Pons (tissue), 1 donor: ENCODE measurements at regions not wholly inside any gene's neighbourhood (a gene's known extent, or its start where the extent isn't known, plus 50 kb on each side); places are given as distances from the start of the nearest gene placed in this dataset.
A peak's percentile ranks its signal among the peaks of the same experiment; 100 is the strongest.
"Not testable (repeated sequence)": the region's sequence is repeated elsewhere in the genome, so short reads cannot be mapped to it uniquely, and the experiment has no call there.

Experiments
- DNase-seq: peaks from one replicate; pipeline ENCODE4 v3.0.0-alpha.2; 2016; ENCODE audit warnings: low spot score

DNA sequence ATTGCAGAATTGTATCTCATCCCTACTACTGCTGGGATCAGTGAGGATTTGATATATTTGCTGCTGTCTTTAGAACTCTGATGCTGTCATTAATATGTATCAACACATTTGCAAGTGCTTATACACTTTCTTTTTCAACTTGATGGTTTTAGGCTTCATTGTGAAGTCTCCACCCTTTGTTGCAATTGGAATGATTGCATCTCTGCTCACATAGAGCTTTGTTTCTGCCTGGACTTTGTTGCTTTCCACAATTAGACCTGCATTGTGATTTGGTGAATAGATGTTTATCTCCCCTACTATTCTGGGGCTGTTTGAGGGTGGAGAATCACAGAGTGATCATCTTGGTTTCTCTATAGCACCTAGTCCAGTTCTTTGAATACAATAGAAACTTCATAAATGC is 666.7 kb downstream of the EPM2A start:
- no peak for DNase-seq

DNA sequence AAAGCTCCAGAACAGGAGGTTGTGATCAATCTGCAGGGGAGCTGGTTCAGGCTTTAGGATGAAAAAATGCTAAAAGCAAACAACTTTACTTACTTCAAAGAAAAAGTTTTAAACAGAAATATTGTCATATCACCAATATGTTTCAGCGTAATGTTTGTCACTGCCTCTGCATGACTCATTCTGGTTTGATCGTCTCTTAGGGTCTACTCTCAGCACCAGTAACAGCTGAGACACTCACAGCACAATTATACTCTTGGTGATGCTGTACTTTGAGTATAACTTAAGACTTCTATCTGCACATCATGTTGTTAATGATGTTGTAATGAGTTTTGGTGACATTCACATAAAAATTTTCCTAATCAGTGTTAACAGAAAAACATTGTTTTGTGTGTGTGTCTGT is 665.4 kb downstream of the EPM2A start:
- DNase-seq = no peak

DNA sequence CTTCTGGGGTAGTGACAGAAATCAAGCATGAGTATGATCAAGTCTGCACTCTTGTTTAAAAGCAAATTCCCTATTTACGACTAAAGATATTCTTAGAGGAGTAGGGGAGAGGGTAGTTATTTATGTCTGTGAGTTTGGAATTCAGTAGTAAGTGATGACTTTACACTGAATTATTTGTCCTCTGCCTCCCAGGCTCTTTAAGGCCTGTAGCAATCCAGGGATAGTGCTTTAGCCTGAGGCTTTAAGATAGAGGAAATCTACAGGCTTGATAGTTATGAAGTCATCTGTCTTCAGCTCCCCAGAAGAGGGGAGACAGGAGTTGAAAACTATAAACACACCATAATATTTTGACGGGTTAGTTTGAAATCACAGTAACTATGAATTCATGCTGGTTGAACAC is 664.5 kb downstream of the EPM2A start:
- no peak for DNase-seq

DNA sequence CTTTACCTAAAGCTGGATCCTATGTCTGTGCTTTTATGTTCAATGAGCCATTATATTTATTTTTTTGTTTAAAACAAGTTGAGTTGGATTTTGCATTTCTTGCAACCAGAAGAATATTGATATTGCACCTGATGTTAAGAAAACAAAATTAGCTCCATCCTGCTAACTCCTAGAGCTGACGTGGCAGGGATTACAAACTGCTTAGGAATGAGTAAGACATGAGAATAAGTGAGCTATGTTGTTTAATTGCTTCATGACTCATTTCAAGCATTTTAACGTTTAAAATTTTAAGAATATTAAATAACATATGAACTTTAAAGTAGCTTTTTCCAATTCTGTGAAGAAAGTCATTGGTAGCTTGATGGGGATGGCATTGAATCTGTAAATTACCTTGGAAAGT is 663.5 kb downstream of the EPM2A start:
- DNase-seq = no peak

DNA sequence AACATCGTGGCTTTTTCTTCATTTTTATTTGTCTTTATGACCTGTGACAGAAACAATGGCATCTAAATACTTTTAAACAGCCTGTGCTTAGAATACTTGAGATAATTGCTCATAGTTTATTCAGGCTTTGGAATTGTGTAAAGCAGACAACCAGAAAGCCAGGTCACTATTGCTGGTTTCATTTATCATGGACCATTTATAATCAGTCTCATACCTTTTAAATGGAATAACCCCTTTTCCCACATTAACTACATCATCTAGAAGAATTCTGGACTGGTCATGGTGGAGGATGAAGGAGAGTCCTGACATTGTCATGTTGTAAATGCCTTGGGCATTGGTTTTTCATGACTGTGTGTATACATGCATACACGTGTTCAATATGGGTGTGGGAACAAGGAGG is 661.5 kb downstream of the EPM2A start:
- DNase-seq = no peak

DNA sequence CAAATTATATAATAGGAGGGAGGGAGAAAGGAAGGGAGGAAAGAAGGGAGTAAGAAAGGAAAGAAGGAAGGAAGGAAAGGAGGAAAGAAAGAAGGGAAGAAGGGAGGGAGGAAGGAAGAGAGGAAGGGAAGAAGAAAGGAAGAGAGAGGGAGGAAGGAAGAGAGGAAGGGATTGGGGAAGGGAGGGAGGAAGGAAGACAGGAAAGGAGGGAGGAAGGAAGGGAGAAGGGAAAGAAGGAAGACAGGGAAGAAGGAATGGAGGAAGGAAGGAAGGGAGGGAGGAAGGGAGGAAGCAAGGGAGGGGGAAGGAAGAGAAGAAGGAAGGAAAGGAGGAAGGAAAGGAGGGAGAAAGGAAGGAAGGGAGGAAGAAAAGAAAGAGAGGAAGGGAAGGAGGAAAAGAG is 660.5 kb downstream of the EPM2A start:
- DNase-seq = no peak

DNA sequence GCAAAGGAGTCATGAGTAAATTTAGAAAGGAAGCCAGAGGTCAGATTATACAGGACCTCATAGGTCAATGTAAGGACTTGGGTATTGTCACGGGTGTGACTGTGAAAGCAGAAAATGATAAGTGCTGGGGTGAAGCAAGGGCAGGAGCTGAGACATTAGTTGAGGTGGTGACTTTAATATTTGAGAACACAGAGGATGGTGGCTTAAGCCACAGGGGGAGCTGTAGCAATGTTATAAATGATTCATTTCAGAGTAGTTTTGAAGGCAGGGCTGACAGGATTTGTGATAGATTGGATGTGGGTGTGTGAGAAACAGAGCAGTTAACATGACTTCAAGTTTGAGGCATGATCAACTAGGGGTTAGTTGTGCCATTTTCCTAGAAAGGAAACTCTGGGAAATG is 659.9 kb downstream of the EPM2A start:
- no peak for DNase-seq

DNA sequence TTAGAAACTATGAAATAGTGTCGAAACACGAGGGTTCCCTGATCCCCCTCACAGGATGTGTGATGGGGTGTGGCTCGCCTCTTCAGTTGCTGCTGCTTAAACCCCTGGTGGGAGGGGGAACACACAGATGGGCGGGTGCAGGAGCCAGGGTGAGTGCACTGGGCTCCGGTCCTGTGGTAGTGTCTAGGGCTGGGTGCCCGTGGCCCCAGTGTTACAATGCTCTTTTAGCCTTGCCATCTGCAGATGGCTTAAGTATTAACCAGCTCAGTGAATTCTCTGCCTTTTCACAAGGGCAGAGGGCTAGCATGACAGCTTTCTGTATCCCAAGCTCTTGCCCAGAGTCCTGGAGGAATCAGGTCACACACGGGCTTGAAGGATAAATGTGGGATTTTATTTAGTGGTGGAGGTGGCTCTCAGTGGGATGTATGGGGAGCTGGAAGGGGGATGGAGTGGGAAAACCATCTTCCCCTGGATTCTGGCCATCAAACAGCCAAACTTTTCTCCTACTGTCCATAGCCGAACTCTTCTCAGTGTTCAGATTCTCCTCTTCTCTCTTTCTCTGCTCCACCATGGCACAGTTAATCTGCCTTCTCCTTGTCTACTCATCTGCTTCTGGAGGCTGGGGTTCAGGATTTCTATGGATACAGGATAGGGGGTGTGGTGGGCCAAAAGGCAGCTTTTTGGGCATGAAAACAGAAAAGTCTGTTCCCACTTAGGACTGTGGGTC is 659.0 kb downstream of the EPM2A start:
- DNase-seq = no peak

DNA sequence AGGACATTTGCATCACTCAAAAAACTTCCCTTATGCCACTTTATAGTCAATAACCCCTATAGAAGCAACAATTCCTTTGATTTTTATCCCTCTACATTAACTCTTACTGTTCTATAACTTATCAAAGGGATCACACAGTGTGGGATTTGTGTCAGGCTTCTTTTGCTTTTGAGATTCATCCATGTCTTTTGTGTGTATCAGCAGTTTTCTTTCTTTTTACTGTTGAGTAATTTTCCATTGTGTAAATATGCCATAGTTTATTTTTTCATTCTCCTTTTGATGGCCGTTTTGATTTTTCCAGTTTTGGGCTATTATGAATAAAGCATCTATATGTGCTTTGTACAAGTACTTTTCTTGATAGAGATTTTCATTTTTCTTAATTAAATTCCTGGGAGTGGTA is 657.9 kb downstream of the EPM2A start:
- no peak for DNase-seq

DNA sequence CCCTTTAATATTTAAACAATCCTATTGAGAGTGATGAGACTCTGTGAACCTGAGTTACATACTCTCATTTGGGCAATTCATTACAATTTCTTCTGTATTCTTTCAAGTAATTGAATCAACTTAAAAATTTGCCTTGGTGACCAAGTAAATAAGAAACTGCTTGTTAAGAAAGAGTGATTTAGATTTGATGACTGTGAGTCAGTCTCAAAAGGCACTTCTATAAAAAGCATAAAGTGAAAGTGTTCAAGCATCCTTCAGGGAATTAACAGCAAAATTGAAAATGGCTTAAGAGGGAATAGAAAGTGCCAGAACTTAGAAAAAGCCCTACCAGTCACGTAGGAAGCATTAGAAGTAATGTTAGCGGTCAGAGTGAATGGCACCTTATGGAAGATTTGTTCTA is 654.7 kb downstream of the EPM2A start:
- DNase-seq = no peak

DNA sequence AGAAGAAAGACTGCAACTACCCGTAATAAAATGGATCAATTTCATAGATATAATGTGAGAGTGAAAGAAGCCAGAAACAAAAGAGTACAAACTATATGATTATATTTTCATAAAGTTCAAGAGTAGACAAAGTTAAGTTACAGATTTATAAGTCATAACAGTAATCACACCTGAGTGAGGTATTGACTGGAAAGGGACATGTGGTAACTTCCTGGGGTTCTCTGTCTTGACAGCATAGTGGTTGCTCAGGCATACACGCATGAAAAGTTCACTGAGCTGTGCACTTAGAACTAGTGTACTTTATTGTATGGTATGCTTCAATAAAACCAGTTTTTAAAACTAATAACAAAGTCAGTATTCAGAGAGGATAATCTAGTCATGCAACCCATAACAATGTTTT is 653.6 kb downstream of the EPM2A start:
- DNase-seq = no peak

DNA sequence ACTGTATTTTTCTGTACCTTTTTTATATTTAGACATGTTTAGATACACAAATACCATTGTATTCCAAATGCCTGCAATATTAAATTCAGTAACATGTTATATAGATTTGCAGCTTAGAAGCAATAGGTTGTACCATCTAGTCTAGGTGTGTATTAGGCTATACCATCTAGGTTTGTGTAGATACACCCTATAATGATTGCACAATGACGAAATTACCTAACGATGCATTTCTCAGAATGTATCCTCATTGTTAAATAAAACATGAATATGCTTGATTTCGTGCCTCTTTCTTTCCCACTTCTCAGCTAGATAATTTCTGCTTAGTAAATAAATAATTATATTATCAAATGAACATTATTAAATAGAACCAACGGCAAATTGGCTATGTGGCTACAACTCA is 653.0 kb downstream of the EPM2A start:
- DNase-seq = no peak

DNA sequence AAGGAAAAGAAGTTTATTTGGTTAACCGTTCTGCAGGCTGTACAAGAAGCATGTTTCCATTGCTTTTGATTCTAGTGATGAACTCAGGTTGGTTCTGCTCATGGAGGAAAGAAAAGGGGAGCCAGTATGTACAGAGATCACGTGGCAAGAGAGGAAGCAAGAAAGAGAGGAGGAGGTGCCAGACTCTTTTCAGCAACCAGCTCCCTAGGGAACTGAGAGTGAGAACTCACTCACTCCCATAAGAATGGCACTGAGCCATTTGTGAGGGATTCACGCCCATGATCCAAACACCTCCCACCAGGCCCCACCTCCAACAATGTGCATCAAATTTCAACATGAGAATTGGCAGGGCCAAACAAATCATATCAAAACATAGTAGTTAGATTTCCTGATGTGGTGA is 649.1 kb downstream of the EPM2A start:
- DNase-seq = no peak

DNA sequence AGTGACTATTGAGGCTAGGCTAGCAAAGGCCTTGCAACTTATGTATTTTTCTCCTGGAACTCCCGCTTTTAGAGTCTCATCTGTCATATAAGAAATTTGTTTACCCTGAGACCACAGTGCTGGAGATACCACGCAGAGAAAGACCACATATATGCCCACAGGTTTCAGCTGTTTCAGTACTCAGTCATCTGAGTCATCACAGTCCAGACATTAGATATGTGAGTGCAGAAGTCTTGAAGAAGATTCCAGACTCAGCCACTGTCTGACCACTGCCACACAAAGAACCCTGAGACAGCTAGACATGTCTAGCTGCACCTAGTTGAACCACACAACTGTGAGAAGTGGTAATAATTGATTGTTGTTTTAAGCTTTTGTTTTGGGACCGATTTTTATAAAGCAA is 648.3 kb downstream of the EPM2A start:
- no peak for DNase-seq

DNA sequence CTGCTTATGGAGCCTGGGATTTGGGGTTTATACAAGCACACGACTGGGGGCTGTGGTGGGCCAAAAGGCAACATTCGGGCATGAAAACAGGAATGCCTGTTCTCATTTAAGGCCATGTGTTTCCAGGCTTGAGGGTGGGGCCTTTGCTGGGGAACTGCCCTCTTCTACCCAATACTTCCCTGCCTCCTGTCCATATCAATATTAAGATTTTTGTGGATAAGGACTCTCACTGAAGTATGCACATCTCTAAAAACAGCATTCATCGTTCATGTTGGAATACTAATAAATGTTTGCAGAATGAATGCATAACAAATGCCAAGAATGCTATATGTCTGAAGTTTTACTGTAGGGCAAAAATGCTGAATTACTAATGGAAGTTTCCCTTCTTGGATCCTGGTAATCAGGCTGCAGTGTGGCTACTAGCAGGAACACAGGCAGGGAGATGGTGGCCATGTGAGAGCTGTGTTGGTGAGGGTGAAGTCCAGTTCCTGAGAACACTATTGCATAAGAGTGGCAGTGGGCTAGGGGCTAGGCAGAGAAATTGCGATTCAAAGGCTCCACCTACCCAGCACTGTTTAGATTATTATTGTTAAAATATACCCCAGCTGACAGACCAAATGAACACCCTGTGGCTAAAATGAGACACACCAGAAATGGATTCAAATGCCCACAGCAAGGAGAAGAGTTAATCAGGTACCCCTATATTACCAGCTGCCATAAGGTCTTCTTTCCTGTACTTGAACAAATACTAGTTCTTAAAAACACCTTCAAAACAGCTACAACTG is 644.3 kb downstream of the EPM2A start:
- no peak for DNase-seq

DNA sequence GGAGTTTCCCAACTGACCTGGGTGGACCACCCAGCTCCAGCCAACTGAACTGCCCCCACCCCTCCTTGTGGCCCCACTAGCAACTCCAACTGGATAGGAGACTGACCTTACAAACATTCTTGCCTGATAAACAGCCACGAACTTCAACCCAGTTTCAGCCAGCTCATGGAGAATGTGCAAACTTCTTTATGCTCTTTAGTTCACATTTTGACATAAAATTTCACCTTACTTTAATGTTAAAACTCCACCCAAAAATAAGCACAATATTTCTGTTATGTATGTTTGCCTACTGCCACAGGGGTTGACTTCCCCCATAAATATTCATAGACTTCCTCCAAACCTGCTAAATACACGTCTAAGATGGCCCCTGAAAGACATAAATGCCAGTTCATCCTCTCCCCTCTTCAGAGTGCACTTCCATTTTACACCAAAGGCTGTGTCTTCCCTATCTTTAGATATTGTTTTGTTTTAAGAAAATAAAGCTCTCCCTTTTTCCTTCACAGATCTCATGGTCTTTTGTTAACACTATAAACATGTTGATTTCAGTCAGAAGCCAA is 643.7 kb downstream of the EPM2A start:
- DNase-seq = no peak

DNA sequence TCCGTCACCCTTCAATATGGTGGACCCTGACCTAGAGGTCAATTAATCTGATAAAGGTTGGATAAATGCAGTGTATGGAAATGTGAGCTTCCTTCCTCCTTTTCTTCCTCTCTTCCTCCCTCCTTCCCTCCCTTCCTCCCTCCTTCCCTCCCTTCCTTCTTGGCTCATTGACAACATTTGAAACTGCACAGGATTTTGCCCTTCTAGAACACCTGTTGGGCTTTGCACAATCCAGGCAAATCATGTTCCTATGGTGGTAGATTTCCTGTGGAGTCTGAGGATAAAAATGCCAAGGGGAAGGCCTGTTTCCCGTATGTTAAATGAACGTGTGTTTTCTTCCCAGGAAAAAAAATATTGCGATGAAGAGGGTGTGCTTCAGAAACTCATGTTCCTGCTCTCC is 642.8 kb downstream of the EPM2A start:
- no peak for DNase-seq

DNA sequence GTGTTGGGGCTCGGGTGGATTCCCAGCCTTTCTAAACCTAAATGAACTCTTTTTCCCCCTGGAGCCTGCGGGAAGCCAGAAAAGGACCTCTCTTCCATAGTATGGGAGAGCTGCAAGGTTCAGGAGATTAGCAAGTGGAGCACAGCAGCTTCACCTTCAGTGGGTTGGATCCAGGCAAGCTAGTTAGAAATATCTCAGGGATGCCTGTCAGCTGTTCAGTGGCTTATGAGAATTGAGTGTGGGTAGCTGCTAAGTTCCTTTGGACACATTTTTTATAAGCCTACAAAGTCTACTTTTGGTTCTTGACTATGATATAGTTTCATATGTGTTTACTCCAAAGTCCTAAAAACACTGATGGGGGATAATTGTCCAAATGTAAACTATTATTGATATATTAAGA is 642.1 kb downstream of the EPM2A start:
- DNase-seq = no peak

DNA sequence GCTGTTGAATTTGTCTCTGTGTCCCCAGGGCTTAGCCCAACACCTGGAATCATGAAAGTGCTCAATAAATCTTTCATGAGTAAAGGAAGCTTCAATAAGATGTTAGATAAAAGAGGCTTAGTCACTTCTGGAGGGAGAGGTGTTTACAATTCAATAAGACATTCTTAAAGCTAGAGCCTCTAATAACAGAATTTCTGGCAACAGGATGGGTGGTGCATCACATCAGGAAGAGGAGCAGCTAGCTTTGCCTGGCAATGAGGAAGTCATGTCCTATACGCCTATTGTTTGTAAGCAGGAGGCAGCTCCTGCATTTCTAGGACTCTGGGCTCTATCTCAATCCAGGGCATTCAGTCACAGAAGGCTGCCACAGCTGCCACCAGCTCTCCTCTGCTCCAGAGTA is 638.5 kb downstream of the EPM2A start:
- DNase-seq = peak; percentile 6

DNA sequence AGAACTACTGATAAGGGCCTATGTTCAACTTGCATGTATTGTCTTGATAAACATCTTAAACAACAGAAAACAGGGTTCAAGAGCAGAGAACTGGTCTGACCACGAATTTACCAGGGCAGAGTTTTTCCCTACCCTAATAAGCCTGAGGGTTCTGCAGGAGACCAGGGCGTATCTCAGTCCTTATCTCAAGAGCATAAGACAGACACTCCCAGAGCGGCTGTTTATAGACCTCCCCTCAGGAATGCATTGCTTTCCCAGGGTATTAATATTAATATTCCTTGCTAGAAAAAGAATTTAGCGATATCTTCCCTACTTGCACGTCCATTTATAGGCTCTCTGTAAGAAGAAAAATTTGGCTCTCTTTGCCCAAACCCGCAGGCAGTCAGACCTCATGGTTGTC is 637.2 kb downstream of the EPM2A start:
- not testable (repeated sequence) for DNase-seq

DNA sequence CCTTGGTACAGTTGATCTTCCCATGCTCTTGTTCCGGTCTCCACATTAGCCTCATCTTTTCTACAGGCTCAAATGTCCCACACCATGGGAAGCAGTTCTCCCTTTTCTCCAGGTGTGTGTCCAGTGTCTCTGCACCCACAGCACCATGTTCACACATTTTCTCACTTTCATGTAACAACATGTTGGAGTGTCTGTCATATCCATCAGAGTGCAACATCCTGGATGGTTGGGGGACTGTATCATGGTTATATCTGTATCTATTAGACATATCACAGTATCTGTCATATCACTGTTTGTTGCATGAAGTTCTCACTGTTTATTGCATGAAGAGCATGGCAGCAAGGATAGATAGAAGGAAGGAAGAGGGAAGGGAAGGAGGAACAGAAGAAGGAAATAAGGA is 635.6 kb downstream of the EPM2A start:
- DNase-seq = no peak

DNA sequence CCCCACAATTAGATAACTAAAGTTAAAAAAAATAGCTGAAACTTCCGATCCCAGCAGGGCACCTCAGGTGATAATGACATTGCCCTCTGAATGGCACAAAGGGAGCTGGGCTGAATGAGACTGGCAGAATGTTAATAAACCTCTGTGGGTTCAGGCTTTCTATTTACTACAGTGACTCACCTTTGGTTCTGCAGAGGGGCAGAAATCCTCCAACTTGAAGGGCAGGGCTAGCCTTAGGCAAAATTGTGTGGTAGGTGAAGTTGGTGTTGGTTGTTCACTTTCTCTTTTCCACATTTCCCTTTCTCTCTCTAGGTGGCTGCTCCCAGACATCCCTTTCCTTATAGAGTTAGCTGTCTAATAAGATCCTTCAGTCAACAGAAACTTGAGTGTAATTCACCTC is 625.2 kb downstream of the EPM2A start:
- DNase-seq = no peak

DNA sequence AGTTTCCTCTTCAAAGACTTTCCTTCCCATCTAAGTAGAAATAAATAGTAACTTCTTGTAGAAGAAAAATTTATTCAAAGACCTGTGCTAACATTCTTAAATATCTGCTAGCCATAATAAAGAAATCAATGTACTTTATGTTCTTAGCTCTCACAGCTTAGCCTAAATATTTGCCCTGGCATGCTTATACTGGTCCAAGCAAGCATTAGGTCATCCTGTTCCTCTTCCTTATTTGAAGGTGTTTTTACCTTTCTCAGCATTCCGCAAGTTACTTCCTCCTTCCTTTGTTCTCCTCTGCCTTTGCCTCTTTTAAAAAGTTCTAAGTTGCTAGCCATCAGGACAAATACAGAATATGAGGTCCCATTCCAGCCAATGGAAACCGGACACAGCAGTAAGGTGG is 623.9 kb downstream of the EPM2A start:
- DNase-seq = not testable (repeated sequence)
